H1 (cell line): ENCODE measurements at regions not wholly inside any gene's neighbourhood (a gene's known extent, or its start where the extent isn't known, plus 50 kb on each side); places are given as distances from the start of the nearest gene placed in this dataset.

ENCODE experiments used
- CHD1 ChIP-seq: IDR thresholded peaks from 2 replicates; pipeline ENCODE4 v1.6.1; 2012; ENCODE audit warnings: low read depth, low read length, improper control_type of control experiment
- PHF8 ChIP-seq: fragments of 200-600 bp; sonication (generic); conservative IDR thresholded peaks from 2 replicates; pipeline ENCODE4 v1.7.1; 2012; ENCODE audit warnings: low read depth, mild to moderate bottlenecking, inconsistent platforms, low read length, moderate library complexity
- SP4 ChIP-seq: IDR thresholded peaks from 2 replicates; pipeline ENCODE4 v1.6.1; 2012; ENCODE audit warnings: low read length, inconsistent platforms
- TAF7 ChIP-seq: optimal IDR thresholded peaks from 2 replicates; pipeline ENCODE3; 2011; ENCODE audit warnings: low read depth, mild to moderate bottlenecking, inconsistent platforms, low read length, moderate library complexity, borderline replicate concordance
- TEAD4 ChIP-seq: IDR thresholded peaks from 2 replicates; pipeline ENCODE4 v1.6.1; 2012; ENCODE audit warnings: low read depth, low read length, inconsistent platforms, mixed read lengths
- USF2 ChIP-seq: IDR thresholded peaks from 2 replicates; pipeline ENCODE4 v1.6.1; 2011; ENCODE audit warnings: low read length, improper control_type of control experiment

- TF ChIP-seq USF2: no peak
- TF ChIP-seq TEAD4: no peak
- no peak for TF ChIP-seq PHF8
- TF ChIP-seq SP4: no peak
- no peak for TF ChIP-seq TAF7
- TF ChIP-seq CHD1: no peak
Observed at GRCh38 chr16:86862595-86863280, 284.4 kb downstream of the FOXL1 start (continued).
